ENCODE measurements at regions not wholly inside any gene's neighbourhood (a gene's known extent, or its start where the extent isn't known, plus 50 kb on each side); places are given as distances from the start of the nearest gene placed in this dataset.

DNA sequence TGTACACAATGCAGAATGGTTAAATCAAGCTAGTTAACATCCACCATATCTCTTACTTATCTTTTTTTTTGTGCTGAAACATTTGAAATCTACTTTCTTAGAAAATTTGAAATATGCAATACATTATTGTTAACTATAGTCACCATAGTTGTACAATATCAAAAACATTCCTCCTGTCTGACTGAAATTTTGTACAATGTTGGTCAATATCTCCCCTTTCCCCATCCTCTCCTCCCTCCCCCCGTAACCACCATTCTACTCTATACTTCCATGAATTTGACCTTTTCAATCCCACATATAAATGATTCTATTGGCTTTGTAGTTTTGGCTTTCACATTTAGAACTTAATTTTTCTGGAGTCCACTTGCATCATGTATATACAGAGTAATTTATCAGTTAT, 63.5 kb upstream of the DCD start:
- FAIRE-seq = no peak

DNA sequence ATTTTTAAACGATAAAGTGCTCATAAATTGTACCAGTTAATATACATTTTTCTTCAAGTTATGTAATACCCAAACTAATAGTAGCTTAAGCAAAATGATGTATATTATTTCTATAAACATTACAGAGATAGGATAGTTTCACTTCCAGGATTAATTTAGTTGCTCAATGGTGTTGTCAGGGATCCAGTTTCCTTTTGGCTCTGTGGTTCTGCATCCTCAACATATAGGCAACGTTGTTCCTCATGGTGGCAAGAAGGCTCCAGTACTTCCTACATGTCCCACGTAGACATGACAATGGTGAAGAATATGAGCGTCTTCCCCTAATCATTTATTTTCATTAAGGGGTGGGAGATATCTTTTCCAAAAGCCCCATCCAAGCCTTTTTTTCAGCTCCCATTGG, 60.7 kb upstream of the DCD start:
- FAIRE-seq = no peak

DNA sequence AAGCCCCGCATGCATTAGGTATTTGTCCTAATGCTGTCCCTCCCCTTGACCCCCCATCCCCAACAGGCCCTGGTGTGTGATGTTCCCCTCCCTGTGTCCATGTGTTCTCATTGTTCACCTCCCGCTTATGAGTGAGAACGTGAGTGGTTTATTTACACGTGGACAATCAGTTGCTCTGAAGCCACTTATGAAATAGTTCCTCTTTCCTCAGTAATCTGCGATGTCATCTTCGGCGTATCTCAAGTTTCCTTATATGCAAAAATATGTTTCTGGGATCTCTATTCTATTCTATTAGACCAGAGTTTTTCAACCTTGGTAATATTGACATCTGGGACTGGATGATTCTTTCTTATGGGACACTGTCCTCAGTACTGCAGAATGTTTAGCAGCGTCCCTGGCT, 56.0 kb upstream of the DCD start:
- no peak for FAIRE-seq

DNA sequence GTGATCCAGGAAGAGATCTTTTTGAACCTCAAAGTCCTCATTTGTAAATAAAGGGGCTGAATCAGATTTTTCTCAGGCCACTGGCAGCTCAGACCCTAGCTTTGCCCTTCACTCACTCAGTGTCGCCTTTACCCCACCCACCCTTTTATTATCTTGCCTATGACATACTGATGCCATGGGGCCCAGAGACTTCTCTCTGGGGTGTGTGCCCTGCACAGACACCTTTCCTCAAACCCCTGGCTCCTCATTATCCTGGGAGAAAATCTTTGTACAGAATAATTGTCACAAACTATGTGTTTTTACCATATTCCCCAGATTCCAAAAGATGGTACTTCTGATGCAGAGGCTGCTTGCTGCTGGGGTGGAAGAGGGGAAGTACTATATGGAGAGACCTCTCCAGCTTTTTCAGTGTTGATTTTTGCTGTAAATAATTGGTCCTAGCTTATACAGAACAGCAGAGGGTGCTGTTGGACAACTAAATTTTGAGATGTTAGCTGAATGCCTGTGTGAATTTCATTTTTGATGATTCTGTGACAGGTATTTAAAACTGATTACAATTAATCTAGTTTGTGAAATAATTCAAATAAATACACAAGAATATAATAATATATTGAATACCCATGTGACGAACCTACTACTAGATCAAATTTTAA, 53.9 kb upstream of the DCD start:
- FAIRE-seq = peak; percentile 66

DNA sequence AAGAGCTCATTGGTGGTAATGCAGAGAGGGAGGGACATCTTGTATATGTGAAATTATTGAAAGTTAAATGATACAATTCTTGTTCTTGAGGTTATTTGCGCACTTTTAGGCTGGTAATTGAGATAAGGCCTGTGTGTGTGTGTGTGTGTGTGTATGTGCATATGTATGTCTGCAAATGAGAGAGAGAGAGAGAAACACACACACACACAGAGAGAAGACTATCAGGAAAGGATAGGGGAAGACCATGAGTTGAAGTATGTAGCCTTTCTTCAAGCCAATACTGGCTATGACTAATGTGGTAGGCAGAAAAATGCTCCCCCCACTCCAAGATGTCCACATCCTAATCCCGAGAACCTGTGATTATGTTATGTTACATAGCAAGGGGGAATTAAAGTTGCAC, 52.7 kb upstream of the DCD start:
- FAIRE-seq = no peak

DNA sequence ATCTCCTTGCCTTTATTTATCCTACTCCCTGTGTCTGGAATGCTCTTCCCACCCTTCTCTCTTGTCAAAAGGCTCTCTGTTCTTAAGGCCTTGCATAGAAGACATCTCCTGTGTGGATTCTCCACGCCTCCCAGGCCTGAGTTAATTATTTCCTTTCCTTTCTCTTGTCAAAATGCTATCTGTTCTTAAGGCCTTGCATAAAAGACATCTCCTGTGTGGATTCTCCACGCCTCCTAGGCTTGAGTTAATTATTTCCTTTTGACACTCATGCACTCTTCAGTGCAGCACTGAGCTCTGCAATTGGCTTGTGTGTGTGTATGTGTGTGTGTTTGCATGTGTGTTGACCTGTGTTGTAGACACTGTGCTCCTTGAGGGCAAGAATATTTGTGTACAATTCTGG, 52.1 kb upstream of the DCD start:
- no peak for FAIRE-seq

Measured in endometrium (tissue), 2 donors.